NCI-H1048 (cell line): ENCODE measurements at regions not wholly inside any gene's neighbourhood (a gene's known extent, or its start where the extent isn't known, plus 50 kb on each side); places are given as distances from the start of the nearest gene placed in this dataset.
A peak's percentile ranks its signal among the peaks of the same experiment; 100 is the strongest.
"Not testable (repeated sequence)": the region's sequence is repeated elsewhere in the genome, so short reads cannot be mapped to it uniquely, and the experiment has no call there.

Experiments used
- DNase-seq: peaks from one replicate; lab custom pipeline; 2025; lab: John Stamatoyannopoulos, UW

DNA sequence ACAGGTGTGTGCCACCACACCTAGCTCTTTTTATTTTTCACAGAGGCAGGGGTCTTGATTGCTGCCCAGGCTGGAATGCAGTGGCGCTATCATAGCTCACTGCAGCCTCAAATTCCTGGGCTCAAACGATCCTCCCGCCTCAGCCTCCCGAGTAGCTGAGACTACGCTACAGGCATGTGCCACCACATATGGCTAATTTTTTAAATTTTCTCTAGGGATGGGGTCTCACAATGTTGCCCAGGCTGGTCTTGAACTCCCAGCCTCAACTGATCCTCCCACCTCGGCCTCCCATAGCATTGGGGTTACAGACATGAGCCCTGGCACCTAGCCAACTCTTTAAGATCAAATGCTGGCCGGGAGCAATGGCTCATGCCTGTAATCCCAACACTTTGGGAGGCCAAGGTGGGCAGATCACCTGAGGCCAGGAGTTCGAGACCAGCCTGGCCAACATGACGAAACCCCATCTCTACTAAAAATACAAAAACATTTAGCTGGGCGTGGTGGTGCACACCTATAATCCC, 50.6 kb upstream of the MYL10 start:
- not testable (repeated sequence) for DNase-seq

GRCh38 chr7:101680406-101681145, 51.5 kb upstream of the MYL10 start:
- DNase-seq = no peak

DNA sequence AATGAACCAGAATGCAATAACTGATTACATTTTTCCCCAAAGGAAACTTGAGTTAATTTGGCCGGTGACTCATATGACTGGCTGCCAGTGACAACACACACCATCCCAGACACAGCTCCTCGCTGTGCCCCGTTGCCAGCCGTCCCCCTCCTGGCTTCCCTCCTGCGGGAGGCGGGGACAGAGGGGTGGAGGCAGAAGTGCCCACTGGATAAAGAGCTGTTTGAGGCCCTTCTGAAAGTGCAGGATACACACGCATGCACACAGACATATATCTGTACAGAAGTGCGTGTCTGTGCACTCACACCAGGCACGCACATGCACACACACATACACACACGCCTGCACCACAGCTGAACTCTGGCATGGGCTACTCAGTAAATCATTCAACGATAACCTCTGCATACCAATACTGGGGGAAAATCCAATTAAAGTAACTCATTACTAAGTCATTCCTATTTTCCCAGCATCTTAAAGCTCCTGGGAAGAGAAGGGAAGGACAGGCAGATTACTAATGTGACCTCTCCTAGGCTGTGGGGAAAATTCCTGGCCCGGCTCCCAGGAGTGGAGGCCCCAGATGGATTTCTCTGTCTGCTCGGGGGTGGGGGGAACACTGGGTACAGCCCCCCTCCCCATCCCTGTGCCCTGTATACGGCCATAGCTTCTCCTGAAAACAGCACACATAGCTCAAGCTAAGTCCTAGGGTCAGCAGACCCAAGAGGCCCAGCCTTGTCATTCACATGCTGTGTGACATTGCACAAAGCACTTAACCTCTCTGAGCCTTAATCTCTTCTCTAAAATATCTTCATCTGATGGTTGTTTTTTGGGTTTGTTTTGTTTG, 52.3 kb upstream of the MYL10 start:
- DNase-seq = no peak

GRCh38 chr7:101684983-101685330, 55.9 kb upstream of the MYL10 start:
- DNase-seq = no peak

DNA sequence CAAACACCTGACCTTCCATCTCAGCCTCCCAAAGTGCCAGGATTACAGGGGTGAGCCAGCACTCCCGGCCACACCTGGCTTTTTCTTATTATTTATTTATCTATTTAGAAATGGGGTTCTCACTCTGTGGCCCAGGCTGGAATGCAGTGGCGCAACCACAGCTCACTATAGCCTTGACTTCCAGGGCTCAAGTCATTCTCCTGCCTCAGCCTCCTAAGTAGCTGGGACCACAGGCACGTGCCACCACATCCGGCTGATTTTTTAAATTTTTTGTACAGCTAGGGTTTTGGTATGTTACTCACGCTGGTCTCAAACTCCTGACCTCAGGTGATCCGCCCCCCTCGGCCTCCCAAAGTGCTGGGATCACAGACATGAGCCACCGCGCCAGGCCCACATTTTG, 56.9 kb upstream of the MYL10 start:
- DNase-seq = no peak

GRCh38 chr7:101687081-101687480, 58.0 kb upstream of the MYL10 start:
- DNase-seq = no peak

DNA sequence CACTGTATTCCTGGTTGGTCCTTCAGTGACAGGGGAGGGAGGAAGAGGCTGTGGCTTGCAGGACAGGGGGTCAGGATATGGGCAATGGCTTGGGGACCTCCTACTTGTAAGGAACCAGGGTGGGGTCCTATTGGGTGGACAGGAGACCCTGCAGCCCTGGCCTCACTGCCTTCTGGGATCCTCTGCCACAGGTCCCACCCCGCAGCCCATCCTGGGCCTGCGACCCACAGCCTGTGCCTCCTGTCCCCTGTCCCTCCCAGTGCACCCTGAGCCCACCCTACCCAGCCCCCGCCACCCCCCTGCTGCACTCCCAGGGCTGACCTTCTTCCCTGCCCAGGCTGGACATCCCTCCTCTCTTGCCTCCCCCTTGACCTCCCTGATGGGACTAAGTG, 58.7 kb upstream of the MYL10 start:
- no peak for DNase-seq

GRCh38 chr7:101688183-101688831, 59.2 kb upstream of the MYL10 start:
- peak; percentile 13 for DNase-seq

GRCh38 chr7:101688995-101689907, 60.2 kb upstream of the MYL10 start:
- DNase-seq = no peak

- DNase-seq = no peak
Measured at GRCh38 chr7:101690061-101690460, 61.0 kb upstream of the MYL10 start.

DNA sequence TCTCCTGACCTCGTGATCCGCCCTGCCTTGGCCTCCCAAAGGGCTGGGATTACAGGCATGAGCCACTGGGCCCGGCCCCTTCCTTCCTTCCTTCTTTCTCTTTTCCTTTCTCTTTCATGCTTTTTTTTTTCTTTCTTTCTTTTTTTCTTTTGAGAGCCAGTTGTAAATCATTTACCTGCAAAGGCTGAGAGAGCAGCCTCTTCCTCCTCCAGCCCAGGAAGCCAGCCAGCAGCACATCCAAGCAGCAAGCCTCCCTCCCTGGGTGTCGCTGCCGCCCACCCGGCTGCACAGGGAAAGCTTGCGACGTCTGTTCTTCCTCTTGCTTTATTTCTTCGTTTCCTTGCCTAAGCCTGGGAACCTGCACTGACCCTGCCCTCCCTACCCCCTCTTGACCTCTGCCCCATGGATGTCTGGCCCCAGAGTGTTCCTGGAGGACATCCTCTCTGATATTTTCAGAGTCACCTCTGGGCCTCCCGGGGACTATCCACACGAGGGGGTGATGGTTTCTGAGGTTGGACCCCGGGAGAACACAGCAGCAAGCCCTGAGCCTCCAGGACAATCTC, 62.8 kb upstream of the MYL10 start:
- DNase-seq = no peak

DNA sequence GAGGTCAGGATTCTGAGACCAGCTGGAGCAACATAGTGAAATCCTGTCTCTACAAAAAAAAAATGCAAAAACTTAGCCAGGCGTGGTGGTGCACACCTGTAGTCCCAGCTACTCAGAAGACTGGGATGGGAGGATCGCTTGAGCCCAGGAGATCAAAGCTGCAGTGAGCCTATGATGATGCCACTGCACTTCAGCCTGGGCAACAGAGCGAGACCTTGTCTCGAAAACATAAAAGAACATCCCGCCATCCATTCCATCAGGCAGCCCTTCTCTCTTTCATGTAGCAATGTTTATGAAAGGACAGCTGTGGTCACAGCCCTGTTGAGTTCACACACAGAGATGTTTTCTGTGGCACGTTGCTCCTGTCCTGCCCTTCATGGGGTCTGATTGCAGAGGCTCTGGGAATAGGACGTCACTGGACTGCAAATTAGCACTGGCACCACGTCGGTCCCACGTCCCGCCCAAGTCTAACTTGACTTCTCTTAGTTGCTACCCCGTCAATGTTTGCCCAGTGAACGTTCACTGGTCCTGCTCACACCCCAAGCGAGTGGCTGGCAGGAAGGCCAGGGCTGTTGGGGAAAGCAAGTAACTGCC, 64.5 kb upstream of the MYL10 start:
- DNase-seq = no peak

DNA sequence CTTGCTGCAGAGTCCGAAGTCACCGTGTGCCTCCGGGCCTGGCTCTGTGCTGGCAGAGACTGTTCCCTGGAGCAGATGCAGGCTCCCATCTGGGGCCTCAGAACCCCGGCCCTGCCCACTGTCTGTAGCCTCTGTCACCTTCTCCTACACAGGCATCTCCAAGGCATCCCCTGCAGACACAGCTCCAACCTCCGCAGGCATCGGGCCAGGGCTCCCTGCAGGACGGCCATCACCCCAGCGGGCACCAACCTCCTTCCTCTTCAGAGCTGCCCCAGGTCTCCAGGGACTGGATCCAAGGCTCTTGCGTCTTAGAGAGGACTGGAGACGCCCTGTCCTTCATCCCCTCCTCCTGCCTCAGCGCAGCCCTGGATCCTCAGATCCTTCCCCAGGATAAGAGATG, 69.9 kb upstream of the MYL10 start:
- no peak for DNase-seq

GRCh38 chr7:101699399-101699798, 70.3 kb upstream of the MYL10 start:
- DNase-seq = no peak

GRCh38 chr7:101699881-101700823, 71.1 kb upstream of the MYL10 start:
- DNase-seq = no peak

DNA sequence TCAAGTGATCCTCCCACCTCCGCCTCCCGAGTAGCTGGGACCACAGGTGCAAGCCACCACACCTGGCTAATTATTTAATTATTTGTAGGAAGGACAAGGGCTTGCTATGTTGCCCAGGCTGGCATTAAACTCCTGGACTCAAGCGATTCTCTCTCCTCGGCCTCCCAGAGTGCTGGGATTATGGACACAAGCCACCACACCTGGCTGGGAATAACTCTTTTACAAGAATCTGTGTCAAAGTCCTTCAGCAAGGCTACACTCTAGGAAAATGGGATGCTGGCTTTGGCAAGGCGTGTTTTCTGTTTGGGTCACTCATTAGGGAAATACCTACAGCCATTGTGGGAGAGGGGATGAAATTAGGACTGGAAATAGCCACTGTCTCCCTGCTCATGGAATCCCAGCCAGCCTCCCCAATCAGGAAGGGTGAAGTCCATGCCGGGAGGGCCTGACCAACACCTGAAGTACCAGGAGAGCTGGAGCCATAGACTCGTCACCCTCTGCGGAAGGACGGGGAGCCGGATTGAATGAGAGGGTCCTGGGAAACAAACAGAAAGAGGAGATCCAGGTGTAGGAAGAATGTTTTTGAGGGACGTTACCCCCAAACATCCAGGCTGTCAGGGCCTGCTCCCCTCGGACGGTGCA, 72.2 kb upstream of the MYL10 start:
- DNase-seq = no peak

DNA sequence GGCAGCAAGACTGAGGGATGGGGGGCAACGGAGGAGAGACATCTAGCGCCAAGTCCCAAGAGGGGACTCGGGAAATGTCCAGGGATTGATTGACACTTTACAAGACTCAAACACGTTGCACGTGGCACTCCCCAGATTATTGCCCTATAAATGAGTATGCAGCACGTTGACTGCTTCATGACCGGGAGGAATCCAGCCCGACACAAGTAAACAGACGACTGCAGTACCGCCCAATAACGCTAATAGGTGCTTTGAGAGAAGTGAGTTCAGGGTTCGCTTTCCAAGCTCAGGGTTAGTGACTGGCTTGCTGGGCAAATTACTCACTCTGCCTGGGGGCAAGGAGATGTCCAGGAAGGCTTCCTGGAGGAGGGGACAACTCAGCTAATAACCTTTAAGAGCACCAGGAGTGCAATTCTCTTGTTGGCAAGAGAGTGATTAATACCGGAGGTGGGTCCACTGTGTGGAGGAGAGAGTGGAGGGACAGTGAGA, 73.3 kb upstream of the MYL10 start:
- DNase-seq = no peak

GRCh38 chr7:101705331-101705730, 76.2 kb upstream of the MYL10 start:
- DNase-seq = no peak

DNA sequence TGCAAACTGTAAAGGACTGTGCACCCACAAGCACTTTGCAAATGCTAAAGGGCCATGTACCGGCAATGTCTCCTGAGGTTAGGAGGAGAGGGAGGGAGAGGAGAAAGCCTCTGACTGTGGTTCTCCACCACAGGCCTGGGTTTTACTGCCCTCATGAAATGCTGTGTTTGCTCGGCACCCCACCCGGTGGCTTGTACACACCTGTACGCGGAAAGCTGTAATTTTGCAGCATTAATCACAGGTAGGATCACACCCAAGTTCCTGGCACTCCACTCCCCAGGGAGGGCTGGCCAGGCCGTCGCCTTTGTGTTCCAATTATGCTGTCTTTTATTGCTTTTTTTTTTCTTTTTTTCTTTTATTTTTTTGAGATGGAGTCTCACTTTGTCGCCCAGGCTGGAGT, 78.5 kb upstream of the MYL10 start:
- DNase-seq = no peak
